AG09319 (cell line): ENCODE measurements at regions not wholly inside any gene's neighbourhood (a gene's known extent, or its start where the extent isn't known, plus 50 kb on each side); places are given as distances from the start of the nearest gene placed in this dataset.

ENCODE experiments used
- DNase-seq: peaks from one replicate; pipeline ENCODE4 v3.0.0-alpha.2; 2010; ENCODE audit warnings: low read depth; ENCODE audit errors: extremely low read depth
- TF ChIP-seq, protein P1 (sequence below): IDR thresholded peaks from 2 replicates; pipeline ENCODE4 v1.5.1; 2011; ENCODE audit warnings: low read depth, mild to moderate bottlenecking, inconsistent platforms, low read length, moderate library complexity

DNA sequence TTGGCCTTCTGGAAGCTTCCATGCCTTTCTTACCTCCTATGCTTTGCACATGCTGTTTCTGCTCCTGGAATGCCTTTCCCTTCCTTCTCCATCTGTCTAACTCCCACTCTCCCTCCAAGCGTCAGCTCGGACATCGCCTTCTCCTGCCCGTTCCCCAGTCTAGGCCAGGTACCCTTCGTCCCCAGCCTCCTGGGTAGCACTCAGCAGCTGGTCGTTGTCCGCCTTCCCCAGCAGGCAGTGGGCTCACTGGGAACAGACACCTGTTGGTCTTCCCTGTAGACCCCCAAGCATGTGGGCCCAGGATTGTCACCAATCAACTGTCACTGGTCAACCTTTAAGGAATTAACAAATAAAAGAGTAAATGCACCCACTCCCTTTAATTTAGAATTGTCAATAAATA is 202.2 kb downstream of the RGS3 start:
- no peak for DNase-seq
- TF ChIP-seq, protein P1, sequence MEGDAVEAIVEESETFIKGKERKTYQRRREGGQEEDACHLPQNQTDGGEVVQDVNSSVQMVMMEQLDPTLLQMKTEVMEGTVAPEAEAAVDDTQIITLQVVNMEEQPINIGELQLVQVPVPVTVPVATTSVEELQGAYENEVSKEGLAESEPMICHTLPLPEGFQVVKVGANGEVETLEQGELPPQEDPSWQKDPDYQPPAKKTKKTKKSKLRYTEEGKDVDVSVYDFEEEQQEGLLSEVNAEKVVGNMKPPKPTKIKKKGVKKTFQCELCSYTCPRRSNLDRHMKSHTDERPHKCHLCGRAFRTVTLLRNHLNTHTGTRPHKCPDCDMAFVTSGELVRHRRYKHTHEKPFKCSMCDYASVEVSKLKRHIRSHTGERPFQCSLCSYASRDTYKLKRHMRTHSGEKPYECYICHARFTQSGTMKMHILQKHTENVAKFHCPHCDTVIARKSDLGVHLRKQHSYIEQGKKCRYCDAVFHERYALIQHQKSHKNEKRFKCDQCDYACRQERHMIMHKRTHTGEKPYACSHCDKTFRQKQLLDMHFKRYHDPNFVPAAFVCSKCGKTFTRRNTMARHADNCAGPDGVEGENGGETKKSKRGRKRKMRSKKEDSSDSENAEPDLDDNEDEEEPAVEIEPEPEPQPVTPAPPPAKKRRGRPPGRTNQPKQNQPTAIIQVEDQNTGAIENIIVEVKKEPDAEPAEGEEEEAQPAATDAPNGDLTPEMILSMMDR: no peak

- TF ChIP-seq, protein P1: no peak
- peak; percentile 38 for DNase-seq
Measured at GRCh38 chr9:113668061-113668460, 204.5 kb downstream of the RGS3 start.

DNA sequence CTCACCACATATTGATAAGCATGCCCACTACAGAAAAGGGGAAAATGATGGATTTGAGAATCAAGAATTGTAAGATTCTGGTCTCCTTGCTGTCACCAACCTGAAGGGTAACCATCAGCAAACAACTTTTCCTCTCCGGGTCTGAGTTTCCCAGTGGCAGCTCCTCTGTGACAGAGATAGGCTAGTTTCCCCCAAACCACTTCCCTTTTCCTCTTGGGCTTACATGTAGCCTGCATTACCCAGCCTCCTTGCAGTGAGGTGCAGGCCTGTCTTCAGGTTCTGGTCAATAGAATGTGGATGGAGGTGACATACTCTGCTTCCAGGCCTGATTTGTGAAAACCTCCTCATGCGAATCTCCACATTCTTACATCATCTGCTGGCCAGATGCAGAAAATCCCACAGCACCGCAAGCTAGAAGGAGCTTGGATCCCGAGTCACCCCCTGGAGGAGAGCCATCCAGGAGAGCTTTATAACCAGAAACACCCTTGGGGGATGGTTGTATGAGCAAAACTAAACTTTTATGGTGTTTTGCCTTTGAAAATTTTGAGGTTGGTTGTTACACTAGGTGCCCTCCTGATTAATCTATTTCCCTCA is 206.1 kb downstream of the RGS3 start:
- TF ChIP-seq, protein P1: no peak
- peak; percentile 32 for DNase-seq

DNA sequence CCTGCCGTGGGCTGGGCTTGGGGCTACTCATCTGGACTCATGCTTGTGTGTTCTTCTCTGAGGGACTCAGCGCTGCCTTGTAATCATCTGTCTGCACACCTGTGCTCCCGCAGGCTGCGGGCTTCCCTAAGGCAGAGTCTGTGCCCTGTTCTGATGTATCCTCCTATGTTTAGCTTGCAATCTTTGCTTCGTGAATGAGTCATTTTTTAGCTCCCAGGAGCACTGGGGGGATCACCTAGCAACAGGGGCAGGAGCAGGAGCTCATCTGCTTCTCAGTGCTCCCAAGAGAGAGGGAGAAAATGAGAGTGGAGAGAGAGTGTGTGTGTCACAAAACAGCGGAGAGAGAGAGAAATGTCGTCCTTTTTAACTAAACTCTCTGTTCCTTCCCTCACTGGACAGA is 202.4 kb upstream of the ZNF618 start:
- no peak for DNase-seq

GRCh38 chr9:113674436-113674835 is 201.7 kb upstream of the ZNF618 start:
- DNase-seq: no peak
- TF ChIP-seq, protein P1: no peak

More for the DNA sequence above, 202.4 kb upstream of the ZNF618 start:
- TF ChIP-seq, protein P1: no peak

- TF ChIP-seq, protein P1: no peak; the same call in 1 of the 2 replicates
- DNase-seq: peak; percentile 76
Measured at GRCh38 chr9:113675475-113675941, 200.6 kb upstream of the ZNF618 start.

DNA sequence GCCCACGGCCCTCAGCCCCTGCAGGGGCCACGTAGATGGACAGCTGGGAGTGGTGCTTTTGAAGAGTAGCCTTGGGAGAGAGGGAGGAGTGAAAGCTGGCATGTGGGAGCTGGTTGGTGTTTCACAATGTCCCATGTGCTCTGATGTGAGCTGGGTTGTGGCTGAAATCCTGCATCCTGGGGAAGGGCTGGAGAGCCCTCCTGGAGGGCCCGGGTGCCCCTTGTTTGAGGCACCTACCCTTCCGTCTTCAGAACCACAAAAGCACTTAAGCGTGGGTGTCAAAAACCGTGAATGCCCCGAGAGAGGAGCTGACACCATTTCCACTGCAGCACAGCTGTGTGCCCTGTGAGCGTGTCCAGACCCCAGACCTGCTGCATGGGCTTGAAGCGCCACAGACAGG is 199.1 kb upstream of the ZNF618 start:
- DNase-seq: no peak
- TF ChIP-seq, protein P1: no peak
